Endodermal cell (in vitro differentiated cells): ENCODE measurements at regions not wholly inside any gene's neighbourhood (a gene's known extent, or its start where the extent isn't known, plus 50 kb on each side); places are given as distances from the start of the nearest gene placed in this dataset.

Experiments
- DNase-seq: peaks from one replicate; pipeline ENCODE4 v3.0.0-alpha.2; 2017
- H3K27ac ChIP-seq: 2 replicates; pipeline ENCODE4 v1.5.1; 2013; ENCODE audit warnings: mild to moderate bottlenecking, low read depth, low read length, moderate library complexity
- H3K27me3 ChIP-seq: 2 replicates; pipeline ENCODE4 v1.6.1; 2013; ENCODE audit warnings: mild to moderate bottlenecking, low read length, moderate library complexity; ENCODE audit not compliant: insufficient read depth, control insufficient read depth, poor library complexity, severe bottlenecking
- H3K36me3 ChIP-seq: 2 replicates; pipeline ENCODE4 v1.7.0; 2013; ENCODE audit warnings: mild to moderate bottlenecking, low read length, moderate library complexity; ENCODE audit not compliant: control insufficient read depth, insufficient read depth
- H3K4me1 ChIP-seq: one replicate; pipeline ENCODE4 v1.7.0; 2013; ENCODE audit warnings: low read length; ENCODE audit not compliant: control insufficient read depth, insufficient read depth
- H3K4me3 ChIP-seq: 2 replicates; pipeline ENCODE4 v1.5.1; 2013; ENCODE audit warnings: mild to moderate bottlenecking, low read length, moderate library complexity
- H3K9ac ChIP-seq: 2 replicates; pipeline ENCODE4 v1.6.1; 2013; ENCODE audit warnings: mild to moderate bottlenecking, low read length, moderate library complexity; ENCODE audit not compliant: poor library complexity, severe bottlenecking; ENCODE audit errors: extremely low read depth
- H3K9me3 ChIP-seq: 2 replicates; pipeline ENCODE4 v1.6.1; 2013; ENCODE audit warnings: mild to moderate bottlenecking, low read length, moderate library complexity; ENCODE audit not compliant: control insufficient read depth
- H3K27ac Mint-ChIP-seq: 2 replicates; pipeline ENCODE4 v1.8.0; 2020; ENCODE audit warnings: mixed read lengths
- H3K27me3 Mint-ChIP-seq: 2 replicates; pipeline ENCODE4 v1.8.0; 2021; ENCODE audit warnings: mild to moderate bottlenecking, mixed read lengths; ENCODE audit not compliant: insufficient read depth
- H3K36me3 Mint-ChIP-seq: 2 replicates; pipeline ENCODE4 v1.8.0; 2020; ENCODE audit warnings: low read depth, mixed read lengths
- H3K4me1 Mint-ChIP-seq: 2 replicates; pipeline ENCODE4 v1.8.0; 2020; ENCODE audit warnings: mixed read lengths
- H3K4me3 Mint-ChIP-seq: 2 replicates; pipeline ENCODE4 v1.8.0; 2020; ENCODE audit warnings: mild to moderate bottlenecking, moderate library complexity, mixed read lengths
- H3K9me3 Mint-ChIP-seq: 2 replicates; pipeline ENCODE4 v1.8.0; 2020; ENCODE audit warnings: mild to moderate bottlenecking, mixed read lengths
- WGBS, 2 experiments: methylation state at CpG; one replicate each; pipeline versions ENCODE4 v1.1.5 to v1.1.7; 2013; ENCODE audit warnings: missing lambda C conversion rate in 2 of 2, mixed read lengths in 1 of 2; ENCODE audit not compliant: insufficient coverage in 1 of 2, insufficient read length in 1 of 2; 5-methylcytosine and 5-hydroxymethylcytosine counted together
- TF ChIP-seq, protein P1 (sequence below): fragments of 200-600 bp; sonication (generic); conservative IDR thresholded peaks from 2 replicates; pipeline ENCODE4 v1.5.0; 2021; ENCODE audit warnings: antibody characterized with exemption, mild to moderate bottlenecking

DNA sequence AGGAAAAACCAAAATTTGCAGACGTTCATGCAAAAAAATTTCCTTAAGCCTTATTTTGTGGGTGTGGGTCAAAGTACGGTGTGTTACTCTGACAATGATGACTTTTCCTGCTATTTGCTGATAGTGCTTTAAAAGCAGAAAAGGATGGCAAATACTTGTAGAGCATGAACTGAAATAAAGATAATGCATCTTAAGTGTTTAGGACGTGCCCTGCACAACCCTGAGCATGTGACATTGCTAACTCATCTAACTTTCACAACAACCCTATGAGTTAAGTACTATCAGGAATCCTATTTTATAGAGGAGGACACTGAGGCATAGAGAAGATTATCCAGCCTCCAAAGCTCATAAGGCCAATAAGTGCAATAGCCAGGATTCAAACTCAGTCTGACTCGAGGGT, 143.3 kb downstream of the RNF152 start:
- H3K27ac ChIP-seq = no peak overlapping the region
- H3K36me3 Mint-ChIP-seq = no peaks in the 10 kb centered on the region

DNA sequence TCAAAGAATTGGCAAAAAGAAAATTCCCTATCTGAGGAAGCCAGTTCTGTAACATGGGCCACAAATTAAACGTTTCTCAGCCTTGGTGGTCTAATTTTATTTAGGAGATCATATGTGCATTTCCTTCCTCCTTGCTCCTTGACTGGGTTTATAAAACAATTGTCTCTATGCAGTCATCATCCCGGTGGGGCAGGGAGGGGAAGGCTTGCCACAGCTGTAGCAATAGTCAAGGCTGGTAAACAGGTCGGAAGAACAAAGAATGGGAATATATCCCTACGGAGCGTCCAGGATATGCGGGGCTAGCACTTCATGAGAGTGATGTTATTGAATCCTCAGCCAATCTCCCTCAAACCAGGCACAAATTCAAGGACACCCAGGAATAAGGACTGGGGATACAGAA, 143.8 kb downstream of the RNF152 start:
- H3K9me3 ChIP-seq = no peaks in the 10 kb centered on the region
- TF ChIP-seq, protein P1, sequence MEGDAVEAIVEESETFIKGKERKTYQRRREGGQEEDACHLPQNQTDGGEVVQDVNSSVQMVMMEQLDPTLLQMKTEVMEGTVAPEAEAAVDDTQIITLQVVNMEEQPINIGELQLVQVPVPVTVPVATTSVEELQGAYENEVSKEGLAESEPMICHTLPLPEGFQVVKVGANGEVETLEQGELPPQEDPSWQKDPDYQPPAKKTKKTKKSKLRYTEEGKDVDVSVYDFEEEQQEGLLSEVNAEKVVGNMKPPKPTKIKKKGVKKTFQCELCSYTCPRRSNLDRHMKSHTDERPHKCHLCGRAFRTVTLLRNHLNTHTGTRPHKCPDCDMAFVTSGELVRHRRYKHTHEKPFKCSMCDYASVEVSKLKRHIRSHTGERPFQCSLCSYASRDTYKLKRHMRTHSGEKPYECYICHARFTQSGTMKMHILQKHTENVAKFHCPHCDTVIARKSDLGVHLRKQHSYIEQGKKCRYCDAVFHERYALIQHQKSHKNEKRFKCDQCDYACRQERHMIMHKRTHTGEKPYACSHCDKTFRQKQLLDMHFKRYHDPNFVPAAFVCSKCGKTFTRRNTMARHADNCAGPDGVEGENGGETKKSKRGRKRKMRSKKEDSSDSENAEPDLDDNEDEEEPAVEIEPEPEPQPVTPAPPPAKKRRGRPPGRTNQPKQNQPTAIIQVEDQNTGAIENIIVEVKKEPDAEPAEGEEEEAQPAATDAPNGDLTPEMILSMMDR = no peak
- no peaks in the 10 kb centered on the region for H3K27me3 Mint-ChIP-seq
- no peaks in the 10 kb centered on the region for H3K27me3 ChIP-seq
- no peak overlapping the region for H3K4me3 Mint-ChIP-seq
- H3K27ac Mint-ChIP-seq = no peak overlapping the region
- no peaks in the 10 kb centered on the region for H3K36me3 Mint-ChIP-seq
- H3K4me3 ChIP-seq = no peak overlapping the region
- WGBS, 2 experiments = 92 to 93% methylated on average over 6 of the region's 6 CpGs
- H3K4me1 Mint-ChIP-seq = peaks cover 27% of the 10 kb centered on the region
- no peaks in the 10 kb centered on the region for H3K9me3 Mint-ChIP-seq
- H3K36me3 ChIP-seq = no peaks in the 10 kb centered on the region
- H3K27ac ChIP-seq = no peak overlapping the region
- DNase-seq = no peak
- no peak overlapping the region for H3K9ac ChIP-seq
- H3K4me1 ChIP-seq = peaks cover 9% of the 10 kb centered on the region

More for the DNA sequence above, 143.3 kb downstream of the RNF152 start:
- WGBS, 2 experiments = 90% methylated on average over 2 to 4 of the region's 4 CpGs
- Histone ChIP-seq H3K27me3 (no peaks in the 10 kb centered on the region), H3K4me1 (peaks cover 13% of the 10 kb centered on the region), H3K9me3 (no peaks in the 10 kb centered on the region), H3K36me3 (no peaks in the 10 kb centered on the region), H3K9ac (no peak overlapping the region), H3K4me3 (no peak overlapping the region)
- DNase-seq = no peak
- Mint-ChIP-seq H3K4me3 (no peak overlapping the region), H3K4me1 (peaks cover 27% of the 10 kb centered on the region), H3K27me3 (no peaks in the 10 kb centered on the region), H3K9me3 (no peaks in the 10 kb centered on the region), H3K27ac (no peak overlapping the region)
- TF ChIP-seq, protein P1 = no peak

DNA sequence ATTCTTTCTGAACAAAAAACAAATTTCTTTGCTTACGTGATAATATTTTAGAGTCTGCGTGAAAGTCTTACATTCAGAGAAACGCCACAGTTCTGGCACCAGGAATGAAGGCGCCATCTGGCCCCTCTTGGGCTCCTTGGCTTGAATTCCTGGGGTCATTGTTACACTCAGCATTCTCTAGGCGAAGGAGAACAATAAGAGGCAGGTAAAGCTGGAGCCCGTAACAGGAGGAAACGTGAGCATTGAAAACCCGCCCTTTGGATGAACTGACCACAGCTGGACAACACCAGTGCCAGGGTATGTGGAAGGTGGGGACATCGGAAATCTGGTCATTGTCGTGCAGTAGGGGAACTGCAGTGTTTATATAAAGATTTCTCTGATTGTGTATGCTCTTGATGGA, 144.8 kb downstream of the RNF152 start:
- TF ChIP-seq, protein P1 = no peak
- Histone ChIP-seq H3K27me3 (no peaks in the 10 kb centered on the region), H3K36me3 (no peaks in the 10 kb centered on the region), H3K4me3 (no peak overlapping the region), H3K9ac (no peak overlapping the region), H3K4me1 (peaks cover 9% of the 10 kb centered on the region), H3K9me3 (no peaks in the 10 kb centered on the region), H3K27ac (no peak overlapping the region)
- Mint-ChIP-seq H3K27ac (no peak overlapping the region), H3K36me3 (no peaks in the 10 kb centered on the region), H3K27me3 (no peaks in the 10 kb centered on the region), H3K9me3 (no peaks in the 10 kb centered on the region), H3K4me3 (no peak overlapping the region), H3K4me1 (peaks cover 26% of the 10 kb centered on the region)
- no peak for DNase-seq
- WGBS, 2 experiments = 88 to 89% methylated on average over 7 to 10 of the region's 10 CpGs
